Medulla oblongata (tissue), 1 donor: ENCODE measurements at regions not wholly inside any gene's neighbourhood (a gene's known extent, or its start where the extent isn't known, plus 50 kb on each side); places are given as distances from the start of the nearest gene placed in this dataset.

Source experiments
- DNase-seq: peaks from one replicate; pipeline ENCODE4 v3.0.0-alpha.2; 2015; ENCODE audit errors: extremely low spot score

DNA sequence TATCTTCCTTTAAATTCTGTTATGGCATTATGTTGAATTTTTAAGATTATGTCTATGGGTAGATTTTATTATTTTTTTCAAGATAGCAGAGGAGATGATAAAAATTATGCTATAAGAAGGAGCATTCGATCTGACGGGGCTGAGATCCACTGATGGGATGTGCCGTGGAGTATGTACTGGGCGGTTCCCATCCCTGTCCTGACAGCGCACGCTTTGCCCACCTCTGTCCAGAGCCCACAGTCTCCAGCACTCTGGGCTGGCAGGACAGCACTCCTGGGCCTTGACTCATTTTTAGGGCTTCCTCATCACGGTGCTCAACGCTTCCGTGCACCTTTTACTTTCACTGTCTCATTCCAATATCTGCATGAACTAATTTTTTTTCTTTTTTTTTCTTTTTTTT is 235.5 kb downstream of the TEX29 start:
- no peak for DNase-seq

GRCh38 chr13:111556496-111556895 is 236.1 kb downstream of the TEX29 start:
- no peak for DNase-seq

DNA sequence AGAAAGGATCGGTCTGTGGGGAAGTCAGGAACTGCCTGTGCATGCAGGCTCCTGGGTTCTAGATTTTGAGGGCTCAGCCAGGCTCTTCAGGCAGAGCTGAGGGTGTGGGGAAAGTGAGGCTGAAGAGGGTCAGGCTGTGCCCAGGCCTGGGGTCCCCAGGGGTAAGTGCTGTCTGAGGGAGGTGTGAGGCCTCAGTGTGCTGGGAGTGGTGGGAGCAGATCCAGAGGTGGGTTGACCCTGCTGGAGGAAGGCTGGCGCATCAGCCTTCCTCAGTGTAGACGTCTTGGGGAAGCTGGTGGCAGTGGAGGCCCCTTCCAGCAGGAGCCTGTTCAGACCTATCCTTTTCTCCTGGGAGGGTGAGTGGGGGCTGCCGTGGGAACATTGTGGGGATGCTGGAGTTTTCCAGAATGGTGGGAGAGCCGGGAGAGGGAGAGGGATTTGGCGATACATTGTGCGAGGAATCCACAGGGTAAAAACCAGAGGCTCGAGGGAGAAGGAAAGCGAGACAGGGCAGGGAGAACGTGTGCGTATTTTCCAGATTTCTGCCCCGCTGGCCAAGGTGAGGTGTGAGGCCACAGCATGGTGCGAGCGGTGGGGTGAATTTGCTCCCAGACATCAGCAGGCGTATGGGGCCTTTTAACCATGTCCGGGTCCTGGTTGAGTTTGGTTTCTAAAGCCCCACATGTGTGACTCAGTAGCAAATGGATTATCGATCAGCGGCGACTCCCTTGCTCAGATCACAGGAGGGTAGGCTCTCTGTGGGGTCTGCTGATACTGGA is 237.7 kb downstream of the TEX29 start:
- DNase-seq = no peak

GRCh38 chr13:111558700-111559088 is 238.3 kb downstream of the TEX29 start:
- DNase-seq = no peak

GRCh38 chr13:111559612-111560403 is 239.4 kb downstream of the TEX29 start:
- DNase-seq = no peak

GRCh38 chr13:111561091-111561781 is 240.8 kb downstream of the TEX29 start:
- DNase-seq = no peak

GRCh38 chr13:111562716-111563115 is 242.3 kb downstream of the TEX29 start:
- no peak for DNase-seq

DNA sequence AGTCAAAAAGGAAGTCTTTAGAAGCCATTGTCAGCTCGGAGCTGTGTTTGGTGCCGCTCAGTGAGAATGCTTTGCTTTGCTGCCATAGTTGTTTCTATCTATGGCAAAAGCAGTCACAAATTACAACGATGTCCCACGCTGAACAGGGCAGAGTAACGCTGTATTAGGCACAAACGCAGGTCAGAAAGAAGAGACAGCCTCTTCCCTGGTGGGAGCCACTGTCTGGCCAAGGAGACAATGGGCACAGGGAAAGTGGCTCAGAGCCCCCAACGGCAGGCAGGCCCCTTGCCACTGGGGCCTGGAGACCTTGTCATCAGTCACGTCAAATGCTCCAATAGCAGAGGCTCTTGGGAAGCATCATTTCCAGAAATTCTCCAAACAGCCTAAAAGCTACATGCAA is 244.2 kb downstream of the TEX29 start:
- no peak for DNase-seq

GRCh38 chr13:111565400-111565799 is 245.0 kb downstream of the TEX29 start:
- DNase-seq = no peak

DNA sequence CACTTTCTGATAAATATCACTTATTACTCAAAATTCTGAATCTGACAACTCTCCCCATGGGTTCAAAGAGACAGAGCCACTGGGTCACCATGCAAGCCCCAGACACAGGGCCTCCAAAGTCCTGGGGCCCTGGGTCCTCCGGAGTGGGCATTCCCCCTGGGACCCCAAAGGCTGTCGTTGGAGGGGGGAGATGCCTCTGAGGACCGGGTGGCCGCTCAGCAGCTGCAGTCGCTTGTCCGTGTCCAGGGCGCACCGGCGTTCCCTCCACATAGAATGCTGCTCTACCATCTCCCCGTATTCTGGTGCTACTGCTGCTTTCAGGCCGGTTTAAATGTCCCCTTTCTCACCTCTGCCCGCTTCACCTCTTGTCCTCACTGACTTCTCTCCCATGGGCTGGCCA is 246.1 kb downstream of the TEX29 start:
- no peak for DNase-seq

- no peak for DNase-seq
Measured at GRCh38 chr13:111567637-111568036, 247.2 kb downstream of the TEX29 start.

DNA sequence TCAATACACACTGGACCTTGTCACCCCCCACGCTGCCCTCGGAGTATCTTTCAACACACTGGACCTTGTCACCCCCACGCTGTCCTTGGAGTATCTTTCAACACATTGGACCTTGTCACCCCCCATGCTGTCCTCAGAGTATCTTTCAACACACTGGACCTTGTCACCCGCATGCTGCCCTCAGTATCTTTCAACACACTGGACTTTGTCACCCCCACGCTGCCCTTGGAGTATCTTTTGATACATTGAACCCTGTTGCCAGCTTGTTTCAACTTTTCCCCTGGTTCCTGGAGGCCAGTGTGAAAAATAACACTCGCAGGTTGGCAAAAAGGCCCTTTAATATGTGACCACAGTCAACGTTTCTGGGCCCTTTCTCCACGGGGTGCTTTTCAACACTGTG is 247.8 kb downstream of the TEX29 start:
- no peak for DNase-seq

DNA sequence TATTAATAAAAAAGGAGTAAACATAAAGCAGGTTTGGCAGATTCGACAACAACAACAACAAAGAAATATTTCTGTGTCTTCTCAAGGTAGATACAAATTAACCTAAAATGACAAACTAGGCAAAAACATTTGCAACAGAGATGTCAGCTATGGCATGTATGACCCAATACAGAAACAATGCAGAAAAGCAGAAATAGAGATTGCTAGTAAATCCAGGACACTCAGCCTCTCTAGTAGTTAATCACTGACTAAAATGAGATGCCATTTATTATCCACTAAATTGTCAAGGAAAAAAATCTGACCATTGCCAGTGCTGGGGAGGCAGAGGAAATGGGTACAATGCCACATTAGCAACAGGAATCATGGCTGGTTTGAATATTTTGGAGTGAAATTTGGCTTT is 250.5 kb downstream of the TEX29 start:
- DNase-seq = no peak

- no peak for DNase-seq
Measured at GRCh38 chr13:111572956-111573761, 252.7 kb downstream of the TEX29 start.

- DNase-seq = no peak
Measured at GRCh38 chr13:111573801-111574200, 253.4 kb downstream of the TEX29 start.

GRCh38 chr13:111575276-111575675 is 254.8 kb downstream of the TEX29 start:
- no peak for DNase-seq

DNA sequence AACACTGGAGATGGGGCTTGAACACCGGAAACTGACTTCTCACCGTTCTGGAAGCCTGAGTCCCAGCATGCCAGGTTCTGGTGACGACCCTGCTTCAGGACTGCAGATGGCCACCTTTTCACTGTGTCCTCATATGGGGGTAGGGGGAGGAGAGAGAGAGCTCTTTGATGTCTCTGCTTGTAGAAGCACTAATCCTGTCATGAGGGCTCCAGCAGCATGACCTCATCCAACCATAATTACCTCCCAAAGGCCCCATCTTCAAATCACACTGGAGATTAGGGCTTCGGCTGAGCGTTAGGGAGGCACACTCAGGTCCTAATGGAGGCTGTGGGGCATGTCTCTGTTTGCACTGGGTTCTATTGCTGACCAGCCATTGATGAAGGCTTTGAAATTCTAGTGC is 255.3 kb downstream of the TEX29 start:
- no peak for DNase-seq

DNA sequence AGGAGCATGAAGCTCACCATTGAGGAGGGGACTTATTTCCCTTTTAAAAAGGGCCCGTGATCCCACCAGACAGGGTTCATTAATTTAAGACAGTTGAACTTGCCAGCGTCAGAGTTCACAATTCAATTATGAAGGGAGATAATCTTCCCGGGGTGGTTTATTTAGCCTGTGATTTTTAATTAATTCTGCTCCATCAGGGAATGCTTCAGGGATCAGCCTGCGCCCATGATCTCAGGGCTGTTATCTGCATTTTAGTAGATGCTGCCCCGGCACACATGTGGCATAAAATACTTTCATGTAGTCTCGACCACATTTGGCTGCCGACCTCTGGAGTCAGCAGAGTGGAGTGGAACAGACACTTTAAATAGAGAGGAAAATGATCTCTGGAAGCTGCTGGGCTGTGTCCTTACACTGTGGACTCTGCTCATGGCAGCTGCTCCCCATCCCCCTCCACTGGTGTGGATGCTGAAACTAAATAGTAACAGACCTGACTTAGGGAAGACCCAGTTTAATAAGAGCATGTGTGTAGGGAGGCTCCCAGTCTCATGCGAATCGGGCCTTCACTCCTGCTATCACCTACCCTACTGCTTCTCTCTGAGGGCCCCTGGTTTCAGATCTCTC is 256.9 kb downstream of the TEX29 start:
- DNase-seq = no peak

DNA sequence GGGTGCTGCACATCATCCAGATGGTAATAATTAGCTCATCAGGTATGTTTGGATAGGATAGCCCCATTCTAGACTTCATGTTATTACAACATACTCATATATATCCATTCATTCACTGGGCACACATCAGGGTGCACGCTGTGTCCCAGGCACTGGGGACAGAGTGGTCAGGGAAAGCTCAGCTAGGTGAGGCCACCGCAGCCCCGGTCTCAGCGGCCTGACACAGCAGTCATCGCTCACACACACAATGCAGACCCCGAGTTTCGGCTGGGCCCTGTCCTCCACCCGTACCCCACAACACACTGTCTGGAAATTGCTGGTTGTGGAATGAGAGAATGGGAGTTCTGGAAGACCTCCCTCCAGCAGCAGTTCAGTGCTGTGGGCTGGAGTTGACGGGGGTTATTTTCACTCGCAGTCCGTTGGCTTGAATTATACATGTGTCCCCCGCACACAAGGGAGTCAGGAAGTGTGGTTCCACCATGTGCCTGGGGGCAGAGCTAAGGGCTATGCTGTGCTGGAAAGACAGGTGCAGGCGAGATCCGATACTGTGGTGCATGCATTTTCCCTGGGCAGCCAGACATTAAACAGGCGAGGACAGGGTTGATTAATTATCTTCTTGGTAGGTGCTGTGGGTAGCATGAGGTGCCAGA is 257.6 kb downstream of the TEX29 start:
- no peak for DNase-seq

DNA sequence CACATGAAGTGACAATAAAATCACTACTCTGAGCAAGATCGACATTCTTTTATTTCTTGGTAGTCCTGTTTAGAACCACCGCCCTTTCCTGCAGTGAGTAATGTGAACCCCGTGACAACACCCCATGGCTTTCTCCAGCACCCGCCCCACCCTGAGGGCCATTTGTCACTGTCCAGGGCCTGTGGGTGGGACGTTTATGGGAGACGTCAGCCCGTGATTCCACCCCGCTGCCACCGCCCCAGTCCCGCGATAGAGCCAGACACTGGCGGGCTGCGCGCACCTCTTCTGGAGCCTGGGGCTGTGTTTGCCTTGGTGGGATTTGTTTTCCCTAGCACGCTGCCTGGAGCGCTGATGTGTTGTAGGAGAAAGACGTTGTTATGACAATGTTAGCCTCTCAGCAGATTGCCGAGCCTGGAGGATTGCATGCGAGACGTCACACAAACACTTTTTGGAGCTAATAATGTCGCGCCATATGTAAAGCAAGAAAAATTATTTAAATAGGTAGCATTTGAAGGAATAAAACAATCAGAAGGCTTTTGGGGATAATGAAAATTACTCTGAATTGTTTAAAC is 263.7 kb downstream of the TEX29 start:
- no peak for DNase-seq
